GM23338 (cell line): ENCODE measurements at regions not wholly inside any gene's neighbourhood (a gene's known extent, or its start where the extent isn't known, plus 50 kb on each side); places are given as distances from the start of the nearest gene placed in this dataset.

Experiments used
- EZH2 ChIP-seq: fragments of 200-600 bp; sonication (generic); IDR thresholded peaks from one replicate; pipeline ENCODE4 v1.8.0; 2017; ENCODE audit warnings: antibody characterized with exemption, mild to moderate bottlenecking, low read depth; ENCODE audit not compliant: unreplicated experiment
- TF ChIP-seq, protein P1 (sequence below), 2 experiments: fragments of 200-600 bp in 1 of 2; sonication (generic) in 1 of 2; conservative IDR thresholded peaks; 2 replicates each; pipeline versions ENCODE4 v1.5.1 to v1.6.1; 2016 to 2017; ENCODE audit warnings: antibody characterized with exemption in 2 of 2, low read depth in 2 of 2, mild to moderate bottlenecking in 2 of 2, moderate library complexity in 1 of 2

DNA sequence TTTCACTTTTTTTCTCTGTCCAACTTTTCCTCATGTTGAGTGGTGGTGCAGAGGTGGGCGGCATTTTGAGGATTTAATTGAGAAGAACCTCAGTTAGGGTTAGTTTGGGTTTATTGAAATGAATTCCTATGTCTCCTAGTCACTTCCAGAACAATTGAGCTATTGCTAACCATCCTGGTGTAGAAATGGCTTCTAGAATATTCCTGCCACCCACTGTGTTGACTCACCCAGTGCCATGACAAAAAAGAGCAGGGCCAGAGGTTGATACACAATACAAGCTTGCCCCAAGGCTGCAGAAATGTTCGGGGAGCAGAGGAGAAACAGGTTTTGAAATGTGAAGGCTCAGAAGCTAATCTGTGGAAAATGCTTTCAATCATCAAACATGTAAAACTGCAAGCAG is 167.1 kb upstream of the TRIB2 start:
- TF ChIP-seq, protein P1, sequence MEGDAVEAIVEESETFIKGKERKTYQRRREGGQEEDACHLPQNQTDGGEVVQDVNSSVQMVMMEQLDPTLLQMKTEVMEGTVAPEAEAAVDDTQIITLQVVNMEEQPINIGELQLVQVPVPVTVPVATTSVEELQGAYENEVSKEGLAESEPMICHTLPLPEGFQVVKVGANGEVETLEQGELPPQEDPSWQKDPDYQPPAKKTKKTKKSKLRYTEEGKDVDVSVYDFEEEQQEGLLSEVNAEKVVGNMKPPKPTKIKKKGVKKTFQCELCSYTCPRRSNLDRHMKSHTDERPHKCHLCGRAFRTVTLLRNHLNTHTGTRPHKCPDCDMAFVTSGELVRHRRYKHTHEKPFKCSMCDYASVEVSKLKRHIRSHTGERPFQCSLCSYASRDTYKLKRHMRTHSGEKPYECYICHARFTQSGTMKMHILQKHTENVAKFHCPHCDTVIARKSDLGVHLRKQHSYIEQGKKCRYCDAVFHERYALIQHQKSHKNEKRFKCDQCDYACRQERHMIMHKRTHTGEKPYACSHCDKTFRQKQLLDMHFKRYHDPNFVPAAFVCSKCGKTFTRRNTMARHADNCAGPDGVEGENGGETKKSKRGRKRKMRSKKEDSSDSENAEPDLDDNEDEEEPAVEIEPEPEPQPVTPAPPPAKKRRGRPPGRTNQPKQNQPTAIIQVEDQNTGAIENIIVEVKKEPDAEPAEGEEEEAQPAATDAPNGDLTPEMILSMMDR (conservative IDR thresholded peaks at IDR 0.05; ENCODE audit: low read depth in 2 of 2) = no peak
- no peak for TF ChIP-seq EZH2
